Prostate gland (tissue), 2 donors: ENCODE measurements at regions not wholly inside any gene's neighbourhood (a gene's known extent, or its start where the extent isn't known, plus 50 kb on each side); places are given as distances from the start of the nearest gene placed in this dataset.

Source experiments
- DNase-seq: peaks from one replicate; pipeline ENCODE4 v3.0.0-alpha.2; 2019; ENCODE audit warnings: low spot score
- H3K27ac ChIP-seq, 2 donors: fragments of 200-600 bp; sonication (generic); 2 replicates each; pipeline ENCODE4 v1.5.1; 2017 to 2019
- H3K27me3 ChIP-seq: fragments of 200-600 bp; sonication (generic); replicated peaks from 2 replicates; pipeline ENCODE4 v1.5.1; 2019; ENCODE audit not compliant: insufficient read depth
- H3K36me3 ChIP-seq, 2 donors: fragments of 200-600 bp; sonication (generic); 1 replicate in 1 of 2; 2 replicates in 1 of 2; pipeline versions ENCODE4 v1.5.1 to v1.8.1; 2017 to 2019
- H3K4me1 ChIP-seq: fragments of 200-600 bp; sonication (generic); replicated peaks from 2 replicates; pipeline ENCODE4 v1.5.1; 2019
- H3K4me3 ChIP-seq, 2 donors: fragments of 200-600 bp; sonication (generic); 2 replicates each; pipeline ENCODE4 v1.5.1; 2017 to 2019
- H3K9me3 ChIP-seq: fragments of 200-600 bp; sonication (generic); 2 replicates; pipeline ENCODE4 v1.5.1; 2017
- CTCF ChIP-seq, 4 experiments: fragments of 200-600 bp in 2 of 4; fragments of 450-650 bp in 2 of 4; sonication (generic) in 2 of 4; IDR thresholded peaks; 1 replicate in 3 of 4; 2 replicates in 1 of 4; pipeline ENCODE4 v1.5.1; 2016 to 2019; ENCODE audit warnings: antibody characterized with exemption in 4 of 4, mild to moderate bottlenecking in 2 of 4, moderate library complexity in 2 of 4
- POLR2A ChIP-seq: fragments of 450-650 bp; IDR thresholded peaks from one replicate; pipeline ENCODE4 v1.6.1; 2016; ENCODE audit warnings: antibody characterized with exemption, mild to moderate bottlenecking
- POLR2AphosphoS5 ChIP-seq: sonication (generic); formaldehyde crosslinking; IDR thresholded peaks from one replicate; pipeline ENCODE4 v1.6.1; 2017; ENCODE audit warnings: antibody characterized with exemption
- WGBS: methylation state at CpG from one replicate; pipeline ENCODE4 v1.1.5; 2018; 5-methylcytosine and 5-hydroxymethylcytosine counted together
- intact Hi-C: fragments of 100-400 bp; cut with DNase I; formaldehyde crosslinking; loops from one replicate; pipeline ENCODE4 v1.14.2; 2022

- no peak for DNase-seq
- Histone ChIP-seq H3K27ac (no peak overlapping the region), H3K4me3 (no peak overlapping the region), H3K36me3 (no peaks in the 10 kb centered on the region), H3K4me1 (no peaks in the 10 kb centered on the region), H3K9me3 (no peaks in the 10 kb centered on the region), H3K27me3 (no peaks in the 10 kb centered on the region)
- intact Hi-C loops = no loop called here
- TF ChIP-seq CTCF (IDR thresholded peaks at IDR 0.05) = no peak
- no peak for TF ChIP-seq POLR2A
- TF ChIP-seq POLR2AphosphoS5 = no peak
- 87% methylated on average over 13 of the region's 13 CpGs for WGBS
Observed at GRCh38 chr7:54956865-54957264, 62.0 kb upstream of the EGFR start.

DNA sequence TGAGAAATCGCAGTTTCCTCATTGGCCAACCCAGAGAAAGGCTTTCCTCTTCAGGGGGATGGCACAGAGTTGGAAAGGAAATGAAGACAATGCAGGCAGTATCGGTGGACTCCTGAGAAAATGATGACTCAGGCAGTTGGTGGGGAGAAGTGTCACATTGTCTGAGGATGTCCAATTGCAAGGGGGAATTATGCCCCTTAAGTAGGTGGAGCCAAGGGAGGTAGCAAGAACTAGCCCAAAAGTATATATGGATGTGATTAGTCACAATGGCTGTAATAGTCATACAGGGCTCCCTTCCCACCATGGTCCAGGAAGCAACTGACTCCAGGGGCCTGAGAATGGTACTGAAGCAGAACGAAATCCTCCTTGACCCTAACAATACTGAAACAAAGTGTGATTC lies 58.3 kb upstream of the EGFR start:
- intact Hi-C loops = no loop called here
- Histone ChIP-seq H3K4me1 (no peaks in the 10 kb centered on the region), H3K9me3 (no peaks in the 10 kb centered on the region), H3K27me3 (no peaks in the 10 kb centered on the region), H3K4me3 (no peak overlapping the region), H3K27ac (no peak overlapping the region), H3K36me3 (no peaks in the 10 kb centered on the region)
- 90% methylated on average over 3 of the region's 3 CpGs for WGBS
- TF ChIP-seq POLR2AphosphoS5 = no peak
- TF ChIP-seq POLR2A = no peak
- no peak for TF ChIP-seq CTCF (IDR thresholded peaks at IDR 0.05)
- DNase-seq = no peak

- DNase-seq = no peak
- Histone ChIP-seq H3K27ac (no peak overlapping the region), H3K36me3 (no peaks in the 10 kb centered on the region), H3K4me1 (no peaks in the 10 kb centered on the region), H3K27me3 (no peaks in the 10 kb centered on the region), H3K9me3 (no peaks in the 10 kb centered on the region), H3K4me3 (no peak overlapping the region)
- intact Hi-C loops = no loop called here
- 76% methylated on average over 6 of the region's 6 CpGs for WGBS
- TF ChIP-seq CTCF (IDR thresholded peaks at IDR 0.05) (no peak), POLR2A (no peak), POLR2AphosphoS5 (no peak)
Observed at GRCh38 chr7:54961391-54961790, 57.4 kb upstream of the EGFR start.

- Histone ChIP-seq H3K36me3 (no peaks in the 10 kb centered on the region), H3K27me3 (no peaks in the 10 kb centered on the region), H3K27ac (no peak overlapping the region), H3K4me3 (no peak overlapping the region), H3K9me3 (no peaks in the 10 kb centered on the region), H3K4me1 (no peaks in the 10 kb centered on the region)
- 97% methylated on average over 1 of the region's 1 CpG for WGBS
- DNase-seq = no peak
- intact Hi-C loops = no loop called here
- TF ChIP-seq POLR2AphosphoS5 = no peak
- TF ChIP-seq CTCF (IDR thresholded peaks at IDR 0.05) = no peak
- no peak for TF ChIP-seq POLR2A
Observed at GRCh38 chr7:54963155-54963554, 55.7 kb upstream of the EGFR start.

DNA sequence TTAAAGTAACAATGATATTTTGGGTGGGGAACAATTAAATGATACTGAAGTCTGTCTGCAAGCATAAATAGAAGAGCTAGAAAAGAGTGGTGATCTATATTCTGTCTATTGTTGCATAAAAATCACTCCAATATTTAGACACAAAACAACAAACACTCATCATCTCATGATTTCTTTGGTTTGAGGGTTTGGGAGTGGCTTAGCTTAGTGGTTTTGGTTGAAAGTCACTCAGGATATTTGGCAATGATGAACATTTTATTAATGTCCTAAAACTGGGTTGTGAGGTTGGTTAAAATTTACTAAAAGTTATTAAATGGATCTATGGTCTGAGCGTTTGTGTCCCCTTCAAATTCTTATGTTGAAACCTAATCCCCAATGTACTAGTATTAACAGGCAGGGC lies 54.7 kb upstream of the EGFR start:
- Histone ChIP-seq H3K27me3 (no peaks in the 10 kb centered on the region), H3K4me3 (no peak overlapping the region), H3K27ac (no peak overlapping the region), H3K9me3 (no peaks in the 10 kb centered on the region), H3K36me3 (no peaks in the 10 kb centered on the region), H3K4me1 (no peaks in the 10 kb centered on the region)
- DNase-seq = no peak
- intact Hi-C loops = no loop called here
- 90% methylated on average over 1 of the region's 1 CpG for WGBS
- no peak for TF ChIP-seq POLR2A
- TF ChIP-seq CTCF (IDR thresholded peaks at IDR 0.05) = no peak
- no peak for TF ChIP-seq POLR2AphosphoS5
